GM12892 (cell line): ENCODE measurements at regions not wholly inside any gene's neighbourhood (a gene's known extent, or its start where the extent isn't known, plus 50 kb on each side); places are given as distances from the start of the nearest gene placed in this dataset.
"Not testable (repeated sequence)": the region's sequence is repeated elsewhere in the genome, so short reads cannot be mapped to it uniquely, and the experiment has no call there.

Experiments used
- DNase-seq: peaks from one replicate; pipeline ENCODE4 v3.0.0; 2011; ENCODE audit not compliant: insufficient read length
- FAIRE-seq: peaks from 2 replicates; lab custom pipeline; 2011; peaks lifted over from hg19 to GRCh38; lab: Jason Lieb, UNC
- POLR2A ChIP-seq: IDR thresholded peaks from 2 replicates; pipeline ENCODE4 v1.6.1; 2011; ENCODE audit warnings: low read depth, low read length, control low read depth
- POLR2AphosphoS5 ChIP-seq: IDR thresholded peaks from 2 replicates; pipeline ENCODE4 v1.6.1; 2011; ENCODE audit warnings: low read depth, low read length, control low read depth
- TAF1 ChIP-seq: IDR thresholded peaks from 2 replicates; pipeline ENCODE4 v1.6.1; 2011; ENCODE audit warnings: low read depth, mild to moderate bottlenecking, control low read depth, low read length, borderline replicate concordance

- TF ChIP-seq POLR2AphosphoS5, result no peak
- TF ChIP-seq POLR2A, result no peak
- FAIRE-seq, result no peak
- no peak for DNase-seq
Measured at GRCh38 chr13:21898945-21899344, 228.1 kb downstream of the FGF9 start.

DNA sequence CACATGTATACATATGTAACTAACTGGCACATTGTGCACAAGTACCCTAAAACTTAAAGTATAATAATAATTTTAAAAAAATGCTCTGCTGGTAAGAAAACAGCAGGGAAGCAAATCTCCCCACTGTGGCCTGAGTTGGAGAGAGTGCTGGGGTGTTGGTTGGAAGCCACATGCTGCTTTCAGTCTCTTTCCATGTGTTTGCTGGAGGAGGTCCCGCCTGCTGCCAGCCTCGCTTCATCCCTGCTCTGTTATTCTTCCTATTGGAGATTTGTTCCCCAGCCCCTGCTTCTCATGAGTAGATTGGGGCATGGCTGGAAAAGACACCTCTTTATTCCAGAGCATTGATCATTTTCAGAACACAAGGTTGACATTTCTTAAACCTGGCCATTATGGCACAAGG, 230.5 kb downstream of the FGF9 start:
- FAIRE-seq, result no peak
- DNase-seq, result no peak
- TF ChIP-seq POLR2A (no peak), POLR2AphosphoS5 (no peak), TAF1 (no peak)

DNA sequence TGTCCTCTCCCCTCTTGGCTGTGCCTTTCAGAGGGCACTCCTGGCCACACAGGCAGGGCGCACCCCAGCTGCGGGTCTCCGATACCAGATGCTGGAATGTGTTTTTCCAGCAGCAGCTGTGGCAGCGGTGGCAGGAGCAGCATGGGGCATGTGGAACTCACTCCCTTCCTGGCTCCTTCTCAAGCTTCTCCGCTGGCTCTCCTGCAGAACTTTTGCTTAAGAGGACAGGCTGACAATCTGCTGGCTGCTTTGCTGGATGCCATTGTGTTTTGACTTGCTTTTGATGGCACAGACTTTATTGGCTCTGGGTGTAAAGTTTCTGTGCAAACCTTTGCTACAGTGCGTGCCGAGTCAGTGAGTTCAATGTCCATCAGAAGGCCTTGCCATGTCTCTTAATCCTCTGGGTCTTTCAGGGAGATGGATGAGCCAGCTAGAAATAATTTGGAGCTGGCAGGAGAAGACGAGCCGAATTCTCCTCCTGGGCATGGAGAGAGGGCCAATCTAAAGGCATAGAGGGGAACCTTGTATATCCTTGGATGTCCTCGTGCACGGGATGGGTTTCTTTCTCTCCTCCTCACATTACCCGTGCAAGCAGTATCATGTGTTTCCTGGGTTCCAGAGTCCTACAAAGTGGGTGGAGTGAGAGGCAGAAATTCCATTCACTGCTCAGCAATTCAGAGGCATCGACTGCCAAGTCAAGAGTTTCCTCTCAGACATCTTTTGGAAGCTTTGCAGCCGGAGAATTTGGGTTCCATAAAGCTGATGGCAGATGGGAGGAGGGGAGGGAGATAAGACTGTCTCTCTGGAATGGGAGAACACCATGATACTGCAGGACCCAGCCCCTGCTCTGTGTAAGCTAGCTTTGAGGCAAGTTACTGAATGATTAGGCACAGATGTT, 231.2 kb downstream of the FGF9 start:
- no peak for FAIRE-seq
- DNase-seq, result no peak
- TF ChIP-seq TAF1 (no peak), POLR2A (no peak), POLR2AphosphoS5 (no peak)

- TF ChIP-seq TAF1 (no peak), POLR2A (no peak), POLR2AphosphoS5 (no peak)
- FAIRE-seq, result no peak
- no peak for DNase-seq
Measured at GRCh38 chr13:21902709-21903098, 231.8 kb downstream of the FGF9 start.

- no peak for TF ChIP-seq POLR2A
- TF ChIP-seq TAF1, result no peak
- TF ChIP-seq POLR2AphosphoS5, result no peak
- DNase-seq (no peak), FAIRE-seq (no peak)
Measured at GRCh38 chr13:21905486-21905885, 234.6 kb downstream of the FGF9 start.

DNA sequence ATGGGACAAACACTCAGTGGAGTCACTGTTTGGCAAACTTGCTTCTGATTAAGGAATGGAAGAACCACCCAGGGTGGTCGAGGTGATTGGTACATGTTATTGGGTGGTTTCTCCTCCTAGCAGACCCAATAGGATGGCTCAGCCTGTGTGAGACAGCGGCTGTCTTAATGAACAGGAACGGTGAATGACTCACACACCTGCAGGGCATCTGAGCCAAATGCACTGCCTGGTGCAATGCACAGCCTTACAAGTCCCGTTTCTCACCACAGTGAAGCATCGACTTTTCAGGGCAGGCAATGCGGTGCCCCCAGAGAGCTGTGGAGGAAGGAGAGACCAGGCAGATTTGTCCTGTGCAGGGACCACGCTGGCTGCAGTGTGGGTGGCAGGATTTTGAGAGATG, 238.5 kb downstream of the FGF9 start:
- FAIRE-seq (no peak), DNase-seq (no peak)
- TF ChIP-seq POLR2AphosphoS5, result no peak
- TF ChIP-seq TAF1, result no peak
- TF ChIP-seq POLR2A, result no peak

DNA sequence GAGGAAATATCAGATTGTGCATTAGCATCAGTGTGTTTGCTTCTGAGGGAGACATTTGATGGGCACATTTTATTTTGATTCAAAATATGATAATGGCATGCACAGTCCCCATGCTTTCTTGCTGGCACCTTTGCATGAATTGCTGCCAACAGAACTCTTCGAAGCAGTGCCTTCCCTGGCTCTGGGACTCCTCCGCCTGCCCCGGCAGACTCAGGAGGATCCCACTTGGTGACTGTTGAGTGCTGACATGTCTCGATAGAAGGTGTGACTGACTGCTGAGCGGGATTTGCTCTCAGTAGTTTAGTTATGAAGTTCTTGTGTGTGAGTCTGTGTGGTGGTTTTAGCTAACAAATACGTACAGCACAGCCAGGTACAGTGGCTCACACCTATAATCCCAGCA, 239.7 kb downstream of the FGF9 start:
- TF ChIP-seq POLR2AphosphoS5 (no peak), POLR2A (no peak), TAF1 (no peak)
- no peak for DNase-seq
- no peak for FAIRE-seq

DNA sequence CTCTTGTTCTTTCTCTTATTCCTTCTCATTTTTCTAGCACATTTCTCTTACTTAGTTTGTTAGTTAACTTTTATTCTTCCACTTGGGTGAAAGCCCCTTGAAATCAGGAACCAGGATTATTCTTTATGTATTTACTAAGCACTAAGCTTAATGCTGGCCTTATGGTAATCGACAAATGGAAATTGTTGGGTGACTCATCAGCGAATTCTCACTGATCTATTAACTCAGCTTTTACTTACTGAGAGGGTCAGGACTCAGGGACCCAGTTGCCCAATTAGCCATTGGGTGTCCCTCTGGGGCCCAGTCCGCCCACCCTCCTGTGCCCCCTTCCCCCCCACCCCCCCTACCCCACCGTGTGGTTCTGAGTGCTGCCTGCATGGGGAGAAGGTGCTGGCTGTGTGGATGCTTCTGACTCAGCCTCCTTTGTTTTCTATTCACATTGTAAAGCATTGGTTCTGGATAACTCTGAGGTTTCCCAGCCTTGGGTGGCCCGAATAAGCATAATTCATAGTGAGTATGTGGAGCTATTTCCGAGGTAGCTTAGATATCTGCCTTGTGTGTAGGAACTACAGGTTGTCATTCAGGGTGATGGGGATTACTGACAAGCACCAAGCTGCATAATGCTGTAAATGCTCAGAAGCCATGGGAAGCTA, 240.9 kb downstream of the FGF9 start:
- no peak for DNase-seq
- FAIRE-seq, result no peak
- TF ChIP-seq POLR2AphosphoS5, result no peak
- TF ChIP-seq TAF1, result no peak
- TF ChIP-seq POLR2A, result no peak

GRCh38 chr13:21913010-21913409, 242.1 kb downstream of the FGF9 start:
- DNase-seq (no peak), FAIRE-seq (no peak)
- TF ChIP-seq POLR2A, result no peak
- no peak for TF ChIP-seq TAF1
- no peak for TF ChIP-seq POLR2AphosphoS5

- DNase-seq, result no peak
- TF ChIP-seq TAF1, result no peak
- TF ChIP-seq POLR2A, result no peak
- no peak for TF ChIP-seq POLR2AphosphoS5
- FAIRE-seq, result no peak
Measured at GRCh38 chr13:21917086-21918015, 246.5 kb downstream of the FGF9 start.

- not testable (repeated sequence) for DNase-seq, FAIRE-seq
Measured at GRCh38 chr13:21920802-21921201, 249.9 kb downstream of the FGF9 start.
